ENCODE measurements at regions not wholly inside any gene's neighbourhood (a gene's known extent, or its start where the extent isn't known, plus 50 kb on each side); places are given as distances from the start of the nearest gene placed in this dataset.

DNA sequence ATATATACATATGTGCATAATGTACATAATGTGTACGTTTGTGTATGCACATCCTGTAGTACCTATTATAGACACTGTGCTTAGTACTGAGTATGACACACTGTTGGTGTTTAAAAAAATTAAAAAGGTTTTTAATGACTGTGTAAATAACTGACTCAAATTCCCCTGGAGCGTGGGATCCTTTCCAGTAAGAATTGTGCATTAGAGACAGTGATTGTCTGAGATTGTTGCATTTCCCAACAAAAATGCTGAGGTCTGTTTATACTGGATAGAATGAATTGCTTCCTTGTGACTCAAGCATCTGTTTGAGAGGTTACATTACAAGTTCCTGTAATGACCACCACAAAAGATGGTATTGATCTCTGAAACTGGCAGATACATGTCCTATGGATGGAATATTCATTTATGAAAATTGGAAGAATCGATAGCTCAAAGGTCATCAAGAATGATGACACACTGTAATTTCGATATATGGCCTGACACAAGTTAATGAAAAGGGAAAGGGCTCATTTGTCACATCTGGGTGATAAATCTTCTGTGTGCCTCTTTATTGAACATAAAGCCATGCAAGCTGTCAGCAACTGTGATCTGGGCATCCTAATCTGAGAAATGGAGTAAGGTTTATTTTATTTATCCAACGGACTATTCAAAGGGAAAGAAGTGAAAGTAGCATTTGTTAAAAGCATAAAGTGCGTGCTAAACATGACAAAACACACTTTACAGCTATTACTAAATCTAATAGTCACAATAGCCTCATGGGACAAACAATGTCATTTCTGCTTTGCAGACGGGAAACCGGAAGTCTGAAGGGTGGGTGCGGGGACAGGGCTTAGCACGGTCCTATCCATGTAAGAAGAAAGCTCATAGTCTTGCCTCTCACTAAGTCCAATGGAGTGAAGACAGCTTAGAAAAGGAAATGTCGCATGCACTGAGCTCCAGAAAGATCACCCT is 228.8 kb downstream of the CDH11 start:
- DNase-seq (ENCODE audit: low read depth), result no peak

DNA sequence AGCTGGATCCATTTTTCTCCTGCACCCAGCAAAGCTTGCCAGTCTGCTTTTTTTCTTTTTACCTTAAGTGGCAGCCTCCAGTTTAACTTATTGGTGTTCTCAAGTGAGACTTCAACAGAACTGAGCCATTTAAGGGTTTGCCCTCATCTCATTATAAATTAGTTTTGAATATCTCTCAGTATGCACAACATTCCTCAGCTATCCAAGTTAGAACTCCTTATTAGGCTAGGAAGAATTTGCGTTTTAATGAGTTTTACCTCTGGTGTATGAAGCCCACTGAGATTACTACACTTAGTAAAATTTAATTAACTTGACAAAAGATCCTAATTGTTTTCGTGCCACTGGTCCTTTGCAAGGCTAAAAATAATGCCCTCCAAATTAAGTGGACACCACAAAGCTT is 232.4 kb downstream of the CDH11 start:
- DNase-seq (ENCODE audit: low read depth), result no peak

- DNase-seq (ENCODE audit: low read depth), result no peak
These were observed 234.2 kb downstream of the CDH11 start for GRCh38 chr16:64887651-64888050.

DNA sequence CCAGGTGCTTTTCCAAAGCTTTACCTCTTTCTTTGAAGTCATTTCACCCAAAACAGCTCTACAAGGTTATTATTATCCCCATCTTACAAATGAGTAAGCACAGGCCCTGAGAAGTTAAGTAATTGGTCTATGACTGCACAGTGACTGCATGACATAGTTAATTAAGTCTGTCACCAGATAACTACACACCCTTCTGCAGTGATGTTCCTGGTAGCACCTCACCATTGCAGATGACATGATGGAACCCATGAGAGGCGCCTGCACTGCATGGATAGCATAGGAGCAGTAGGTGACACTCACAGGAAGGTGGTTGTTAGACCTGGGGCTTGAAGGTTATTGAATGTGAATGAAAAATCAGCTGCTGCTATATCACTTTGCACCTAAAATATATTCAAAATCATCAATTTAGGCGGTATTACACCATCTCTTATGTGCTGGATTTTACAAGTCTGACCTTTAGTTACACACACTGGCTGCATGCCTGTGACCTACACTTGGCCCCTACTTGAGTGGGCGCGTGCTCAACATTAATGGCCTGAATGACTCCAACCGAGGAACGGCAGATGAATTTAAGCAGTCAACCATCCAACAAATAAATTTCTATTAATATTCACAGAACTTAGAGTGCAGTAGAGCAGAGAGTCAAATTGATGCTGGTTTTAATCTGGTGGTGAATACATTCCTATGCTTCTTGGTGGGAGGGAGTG is 239.6 kb downstream of the CDH11 start:
- no peak for DNase-seq (ENCODE audit: low read depth)

- DNase-seq (ENCODE audit: low read depth), result no peak
These were observed 240.9 kb downstream of the CDH11 start for GRCh38 chr16:64880994-64881393.

DNA sequence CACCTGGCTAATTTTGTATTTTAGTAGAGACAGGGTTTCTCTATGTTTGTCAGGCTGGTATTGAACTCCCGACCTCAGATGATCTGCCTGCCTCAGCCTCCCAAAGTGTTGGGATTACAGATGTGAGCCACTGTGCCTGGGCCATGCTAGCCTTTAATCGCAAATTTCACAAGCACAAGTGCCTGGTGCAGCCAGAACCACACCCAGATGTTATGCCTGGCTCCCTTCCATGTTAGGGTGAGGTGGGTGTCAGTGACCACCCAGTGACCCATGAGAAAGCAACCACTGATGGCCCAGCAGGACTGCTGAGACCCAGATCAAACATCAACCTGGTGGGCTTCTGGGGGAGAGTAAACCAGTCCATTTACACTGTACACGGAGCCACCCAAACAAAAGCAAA is 241.9 kb downstream of the CDH11 start:
- DNase-seq (ENCODE audit: low read depth), result no peak

GRCh38 chr16:64878940-64879339 is 242.9 kb downstream of the CDH11 start:
- no peak for DNase-seq (ENCODE audit: low read depth)

GRCh38 chr16:64872101-64872500 is 249.8 kb downstream of the CDH11 start:
- no peak for DNase-seq (ENCODE audit: low read depth)

DNA sequence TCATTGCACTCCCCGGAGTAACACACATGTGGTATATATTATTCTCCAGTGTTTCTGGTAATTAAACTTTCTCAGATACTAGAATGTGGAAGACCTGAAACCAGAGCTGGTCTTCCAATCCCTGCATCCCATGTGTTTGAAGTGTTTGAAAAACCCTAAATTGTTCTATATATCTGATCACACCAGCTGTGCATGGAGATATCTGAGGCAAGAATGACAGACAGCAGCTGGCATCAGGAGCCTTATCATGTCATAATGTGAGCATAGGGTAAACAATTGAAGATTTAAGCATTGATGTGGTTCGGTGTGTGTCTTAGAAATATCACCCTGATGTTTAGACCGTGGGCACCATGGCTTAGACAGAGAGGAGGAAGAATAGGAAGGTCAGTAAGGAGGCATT is 251.0 kb downstream of the CDH11 start:
- DNase-seq (ENCODE audit: low read depth), result no peak

DNA sequence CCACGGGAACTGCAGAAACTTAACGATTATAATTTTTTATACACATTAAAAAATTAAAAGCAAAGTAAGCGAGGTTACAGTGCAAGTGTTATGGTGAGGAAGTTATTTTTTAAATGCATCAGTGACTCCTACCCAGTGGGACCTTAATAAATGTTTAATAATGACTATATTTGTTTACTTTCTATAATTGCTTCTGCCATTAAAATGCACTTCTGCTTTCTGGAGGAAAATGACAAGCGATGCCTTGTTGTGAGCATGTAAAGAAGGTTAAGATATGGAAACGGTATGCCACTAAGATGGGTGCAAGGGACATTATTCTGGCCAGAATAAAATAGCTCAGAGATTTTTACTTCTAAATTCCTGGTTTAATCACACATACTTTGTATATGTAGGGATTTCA is 252.1 kb downstream of the CDH11 start:
- DNase-seq (ENCODE audit: low read depth), result no peak

DNA sequence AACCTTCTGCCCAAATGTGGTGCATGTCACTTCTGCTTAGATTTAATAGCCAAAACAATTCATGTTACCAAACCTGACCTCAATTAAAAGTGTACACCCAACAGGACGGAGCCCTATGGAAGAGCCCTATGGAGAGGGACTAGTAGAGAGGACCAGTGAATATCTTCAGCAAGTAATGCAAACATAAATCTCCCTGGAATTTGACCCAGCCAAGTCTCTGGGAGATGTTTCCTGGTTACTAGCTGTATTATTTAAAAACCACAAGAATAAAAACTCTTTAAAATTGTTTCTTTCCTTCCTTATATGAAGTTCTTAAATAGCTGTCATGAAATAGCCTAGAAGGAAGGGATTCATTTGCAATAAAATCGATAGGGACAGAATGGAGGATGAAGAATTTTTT is 255.8 kb downstream of the CDH11 start:
- DNase-seq (ENCODE audit: low read depth), result no peak

DNA sequence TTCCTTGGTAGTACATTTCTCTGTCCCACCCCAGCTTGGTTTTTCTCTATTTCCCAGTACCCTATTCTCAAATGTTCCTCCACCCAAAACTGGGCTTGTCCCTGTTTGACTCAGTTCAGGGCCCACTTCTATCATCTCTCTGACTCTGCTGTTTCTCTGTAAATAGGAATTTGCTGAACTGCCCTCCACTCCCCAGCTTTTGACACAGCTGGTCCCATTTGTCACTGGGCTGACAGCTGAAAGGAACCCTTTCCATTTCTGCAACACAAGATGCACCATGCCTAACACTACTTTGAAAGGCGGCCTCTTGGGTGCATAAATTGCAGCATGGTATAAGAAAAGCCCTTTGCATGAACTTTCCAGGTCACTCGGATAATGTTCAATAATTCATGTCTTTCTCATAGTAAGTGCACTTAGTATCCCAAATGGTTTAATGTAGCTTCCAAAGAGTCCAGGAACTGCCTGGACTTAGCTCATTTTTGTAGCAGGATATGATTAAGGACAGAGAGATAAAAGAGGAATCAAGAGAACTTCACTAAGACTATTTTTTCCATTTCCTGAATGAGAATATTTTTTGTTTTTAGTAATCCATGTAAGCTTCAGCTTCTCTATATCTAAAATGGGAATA is 256.7 kb downstream of the CDH11 start:
- DNase-seq (ENCODE audit: low read depth), result no peak

DNA sequence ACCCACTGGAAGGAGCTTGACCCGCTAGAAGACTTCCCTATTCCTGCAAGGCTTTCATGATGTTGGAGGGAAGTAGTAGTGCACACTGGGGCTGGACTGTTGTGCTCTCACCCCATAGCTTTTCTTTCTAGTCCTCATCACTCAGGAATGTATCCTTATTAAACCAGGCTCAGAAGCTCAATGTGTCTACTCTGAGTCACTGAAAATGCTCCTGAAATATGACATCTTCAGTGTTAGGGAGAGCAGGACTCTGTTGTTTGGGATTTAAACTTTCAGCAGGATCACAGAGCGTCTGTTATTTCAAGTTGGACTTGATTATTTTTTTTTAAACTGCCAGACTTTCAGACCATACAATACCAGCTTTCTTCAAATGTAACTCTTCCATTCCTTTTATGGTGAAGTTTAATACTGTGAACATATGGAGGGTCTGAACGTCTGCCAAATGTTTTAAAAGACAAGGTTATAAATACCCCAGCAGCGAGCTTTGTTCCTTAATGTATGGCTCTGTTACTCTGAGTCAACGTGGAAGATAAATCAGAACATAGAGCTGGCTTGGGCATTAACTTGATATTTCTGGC is 257.5 kb downstream of the CDH11 start:
- peak; percentile 87 for DNase-seq (ENCODE audit: low read depth)

- DNase-seq (ENCODE audit: low read depth), result no peak
These were observed 263.8 kb downstream of the CDH11 start for GRCh38 chr16:64858076-64858475.

DNA sequence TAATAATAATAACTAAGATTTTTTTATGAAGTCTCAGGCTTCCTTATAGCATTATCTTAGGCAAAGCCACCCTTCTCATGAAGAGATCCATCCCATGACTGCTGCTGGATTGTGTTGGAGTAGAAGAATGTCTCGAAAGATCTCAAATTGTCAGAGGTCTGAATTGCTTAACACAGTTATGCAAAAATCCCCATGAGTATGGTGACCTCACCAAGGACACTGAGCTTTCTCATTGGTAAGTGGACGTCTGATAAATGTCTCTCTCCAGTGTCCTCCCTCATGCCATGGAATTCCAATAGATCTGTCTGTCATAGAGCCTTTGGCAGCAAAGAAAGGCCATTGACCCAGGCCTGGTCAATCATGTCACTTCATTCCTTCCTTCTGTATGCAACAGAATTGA is 264.5 kb downstream of the CDH11 start:
- no peak for DNase-seq (ENCODE audit: low read depth)

- DNase-seq (ENCODE audit: low read depth), result no peak
These were observed 268.3 kb downstream of the CDH11 start for GRCh38 chr16:64853551-64853950.

DNA sequence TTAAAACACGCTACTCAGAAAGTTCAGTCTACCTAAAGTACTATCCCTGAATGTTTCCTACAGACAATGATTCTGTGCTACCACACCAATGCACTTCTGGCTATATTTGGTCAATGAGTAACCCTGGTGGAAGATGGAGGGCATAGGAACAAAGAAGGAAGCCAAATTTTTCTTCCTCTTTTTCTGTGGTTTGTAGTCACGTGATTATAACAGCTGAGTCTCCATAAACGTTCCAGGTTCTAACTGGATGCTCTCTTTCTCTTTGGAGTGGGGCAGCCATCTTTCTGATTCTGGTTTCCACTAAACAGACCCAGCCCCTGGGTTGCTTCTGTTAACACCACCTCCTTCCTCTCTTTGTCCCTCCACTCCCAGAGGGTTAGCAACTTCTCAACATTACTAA is 274.9 kb downstream of the CDH11 start:
- no peak for DNase-seq (ENCODE audit: low read depth)

- no peak for DNase-seq (ENCODE audit: low read depth)
These were observed 276.8 kb downstream of the CDH11 start for GRCh38 chr16:64845071-64845470.

- no peak for DNase-seq (ENCODE audit: low read depth)
These were observed 280.4 kb downstream of the CDH11 start for GRCh38 chr16:64841482-64841881.

DNA sequence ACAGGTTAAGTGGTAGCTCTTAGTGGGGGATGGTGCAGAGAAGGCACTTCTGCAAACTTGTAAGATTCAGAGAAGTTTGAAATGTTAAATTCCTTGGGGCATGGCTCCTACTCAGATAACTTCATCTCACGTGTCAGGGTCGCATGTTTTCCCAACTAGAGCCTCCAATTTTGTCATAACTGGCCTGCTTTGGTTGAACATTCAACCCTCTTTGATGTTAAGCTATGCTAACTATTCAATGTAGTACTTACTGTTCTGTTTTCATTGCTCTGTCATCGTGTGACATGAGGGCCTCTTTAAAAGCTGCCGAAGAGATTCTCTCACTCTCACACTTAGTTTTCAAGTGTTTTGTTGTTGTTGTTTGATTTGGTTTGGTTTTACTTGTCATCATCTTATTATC is 280.8 kb downstream of the CDH11 start:
- DNase-seq (ENCODE audit: low read depth), result no peak

DNA sequence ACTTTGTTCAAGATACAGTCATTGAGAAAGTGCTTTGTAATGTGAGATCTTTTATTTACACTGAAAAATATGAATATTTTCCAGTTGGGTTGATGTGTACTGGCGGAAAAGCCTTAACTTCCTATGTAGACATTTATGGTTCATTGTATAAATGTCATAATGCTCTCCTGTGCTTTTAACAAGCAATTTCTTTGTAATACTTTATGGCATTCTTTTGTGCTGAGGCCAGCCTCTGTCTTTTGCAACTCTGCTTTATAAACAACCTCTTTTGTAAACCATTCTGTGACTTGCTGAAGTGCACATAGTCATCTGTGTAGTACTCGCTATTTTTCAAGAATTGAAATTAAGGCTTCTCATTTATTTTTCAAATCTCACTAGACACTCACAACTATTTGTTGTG is 291.2 kb downstream of the CDH11 start:
- no peak for DNase-seq (ENCODE audit: low read depth)

- DNase-seq (ENCODE audit: low read depth), result no peak
These were observed 292.2 kb downstream of the CDH11 start for GRCh38 chr16:64829678-64830077.

DNA sequence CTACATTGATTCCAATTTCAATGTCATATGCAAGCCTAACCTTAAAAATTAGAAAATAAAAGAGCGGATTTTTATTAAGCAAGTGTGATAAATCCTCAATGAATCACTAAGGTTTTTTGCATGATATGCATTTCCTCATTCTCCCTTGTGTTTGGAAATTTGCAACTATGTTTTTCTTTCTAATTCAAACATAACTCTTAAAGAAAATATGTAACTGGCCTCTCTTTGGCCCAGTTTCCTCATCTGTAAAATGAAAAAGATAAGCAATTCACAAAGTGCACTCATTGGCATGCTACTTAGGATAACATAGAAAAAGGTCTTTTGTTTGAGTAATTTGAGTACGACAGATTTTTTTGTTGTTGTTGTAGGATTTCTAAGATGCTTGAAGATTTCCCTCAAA is 295.5 kb downstream of the CDH11 start:
- DNase-seq (ENCODE audit: low read depth), result no peak
